ENCODE measurements at regions not wholly inside any gene's neighbourhood (a gene's known extent, or its start where the extent isn't known, plus 50 kb on each side); places are given as distances from the start of the nearest gene placed in this dataset.

- H3K27ac ChIP-seq: no peak overlapping the region
- TF ChIP-seq CTCF (IDR thresholded peaks at IDR 0.05): no peak
- intact Hi-C loops (cut with DNase I): no loop called here
Observed at GRCh38 chr11:80503990-80504389, 1063.2 kb upstream of the TENM4 start.

GRCh38 chr11:80502511-80502910, 1061.7 kb upstream of the TENM4 start:
- Histone ChIP-seq H3K27ac (no peak overlapping the region), H3K27me3 (ENCODE audit: low read depth) (no peaks in the 10 kb centered on the region), H3K9me3 (no peaks in the 10 kb centered on the region), H3K4me3 (no peak overlapping the region), H3K36me3 (no peaks in the 10 kb centered on the region), H3K4me1 (no peaks in the 10 kb centered on the region)
- ATAC-seq (no peak), DNase-seq (no peak)
- intact Hi-C loops (cut with DNase I): no loop called here
- no peak for TF ChIP-seq CTCF (IDR thresholded peaks at IDR 0.05)

More at GRCh38 chr11:80503990-80504389, 1063.2 kb upstream of the TENM4 start:
- H3K4me3 ChIP-seq: no peak overlapping the region
- H3K9me3 ChIP-seq: no peaks in the 10 kb centered on the region
- no peaks in the 10 kb centered on the region for H3K36me3 ChIP-seq
- H3K27me3 ChIP-seq (ENCODE audit: low read depth): no peaks in the 10 kb centered on the region
- H3K4me1 ChIP-seq: no peaks in the 10 kb centered on the region
- ATAC-seq (no peak), DNase-seq (no peak)

- peaks cover 25% of the 10 kb centered on the region for H3K9me3 ChIP-seq
- no peak for DNase-seq
- no peak overlapping the region for H3K4me3 ChIP-seq
- no peaks in the 10 kb centered on the region for H3K36me3 ChIP-seq
- no peak for TF ChIP-seq CTCF (IDR thresholded peaks at IDR 0.05)
- intact Hi-C loops (cut with DNase I): no loop called here
- H3K27ac ChIP-seq: no peak overlapping the region
- no peaks in the 10 kb centered on the region for H3K4me1 ChIP-seq
- ATAC-seq: no peak
- H3K27me3 ChIP-seq (ENCODE audit: low read depth): no peaks in the 10 kb centered on the region
Observed at GRCh38 chr11:80495116-80495515, 1054.3 kb upstream of the TENM4 start.

GRCh38 chr11:80487952-80488351, 1047.1 kb upstream of the TENM4 start:
- Histone ChIP-seq H3K36me3 (no peaks in the 10 kb centered on the region), H3K4me1 (no peaks in the 10 kb centered on the region), H3K27me3 (ENCODE audit: low read depth) (no peaks in the 10 kb centered on the region), H3K9me3 (no peaks in the 10 kb centered on the region), H3K4me3 (no peak overlapping the region), H3K27ac (no peak overlapping the region)
- ATAC-seq (no peak), DNase-seq (no peak)
- no peak for TF ChIP-seq CTCF (IDR thresholded peaks at IDR 0.05)
- intact Hi-C loops (cut with DNase I): no loop called here

GRCh38 chr11:80486678-80487077, 1045.8 kb upstream of the TENM4 start:
- ATAC-seq: no peak
- Histone ChIP-seq H3K27me3 (ENCODE audit: low read depth) (no peaks in the 10 kb centered on the region), H3K9me3 (no peaks in the 10 kb centered on the region), H3K4me3 (no peak overlapping the region), H3K4me1 (no peaks in the 10 kb centered on the region), H3K36me3 (no peaks in the 10 kb centered on the region), H3K27ac (no peak overlapping the region)
- TF ChIP-seq CTCF (IDR thresholded peaks at IDR 0.05): no peak
- intact Hi-C loops (cut with DNase I): no loop called here
- no peak for DNase-seq

- no peak for TF ChIP-seq CTCF (IDR thresholded peaks at IDR 0.05)
- Histone ChIP-seq H3K9me3 (no peaks in the 10 kb centered on the region), H3K4me3 (no peak overlapping the region), H3K4me1 (no peaks in the 10 kb centered on the region), H3K27me3 (ENCODE audit: low read depth) (no peaks in the 10 kb centered on the region), H3K27ac (no peak overlapping the region), H3K36me3 (no peaks in the 10 kb centered on the region)
- ATAC-seq (no peak), DNase-seq (no peak)
- intact Hi-C loops (cut with DNase I): no loop called here
Observed at GRCh38 chr11:80477178-80477577, 1036.3 kb upstream of the TENM4 start.

Measured in lower lobe of right lung (tissue), 2 donors.